Peyer's patch (tissue), 4 donors: ENCODE measurements at regions not wholly inside any gene's neighbourhood (a gene's known extent, or its start where the extent isn't known, plus 50 kb on each side); places are given as distances from the start of the nearest gene placed in this dataset.

Source experiments
- POLR2A ChIP-seq, 2 donors: fragments of 450-650 bp; IDR thresholded peaks; one replicate each; pipeline ENCODE4 v1.5.1; 2017; ENCODE audit warnings: antibody characterized with exemption in 2 of 2, mild to moderate bottlenecking in 2 of 2, moderate library complexity in 2 of 2
- TF ChIP-seq, protein P1 (sequence below), 6 experiments: fragments of 450-650 bp in 4 of 6; fragments of 200-600 bp in 2 of 6; sonication (generic) in 1 of 6; IDR thresholded peaks; one replicate each; pipeline ENCODE4 v1.5.1; 2017 to 2019; ENCODE audit warnings: antibody characterized with exemption in 6 of 6, mild to moderate bottlenecking in 3 of 6, moderate library complexity in 1 of 6

- TF ChIP-seq, protein P1, sequence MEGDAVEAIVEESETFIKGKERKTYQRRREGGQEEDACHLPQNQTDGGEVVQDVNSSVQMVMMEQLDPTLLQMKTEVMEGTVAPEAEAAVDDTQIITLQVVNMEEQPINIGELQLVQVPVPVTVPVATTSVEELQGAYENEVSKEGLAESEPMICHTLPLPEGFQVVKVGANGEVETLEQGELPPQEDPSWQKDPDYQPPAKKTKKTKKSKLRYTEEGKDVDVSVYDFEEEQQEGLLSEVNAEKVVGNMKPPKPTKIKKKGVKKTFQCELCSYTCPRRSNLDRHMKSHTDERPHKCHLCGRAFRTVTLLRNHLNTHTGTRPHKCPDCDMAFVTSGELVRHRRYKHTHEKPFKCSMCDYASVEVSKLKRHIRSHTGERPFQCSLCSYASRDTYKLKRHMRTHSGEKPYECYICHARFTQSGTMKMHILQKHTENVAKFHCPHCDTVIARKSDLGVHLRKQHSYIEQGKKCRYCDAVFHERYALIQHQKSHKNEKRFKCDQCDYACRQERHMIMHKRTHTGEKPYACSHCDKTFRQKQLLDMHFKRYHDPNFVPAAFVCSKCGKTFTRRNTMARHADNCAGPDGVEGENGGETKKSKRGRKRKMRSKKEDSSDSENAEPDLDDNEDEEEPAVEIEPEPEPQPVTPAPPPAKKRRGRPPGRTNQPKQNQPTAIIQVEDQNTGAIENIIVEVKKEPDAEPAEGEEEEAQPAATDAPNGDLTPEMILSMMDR (IDR thresholded peaks at IDR 0.05) = no peak
- no peak for TF ChIP-seq POLR2A (IDR thresholded peaks at IDR 0.05)
These were observed 311.9 kb upstream of the EPHA4 start for GRCh38 chr2:221883976-221884375.
